ENCODE measurements at regions not wholly inside any gene's neighbourhood (a gene's known extent, or its start where the extent isn't known, plus 50 kb on each side); places are given as distances from the start of the nearest gene placed in this dataset.

GRCh38 chr4:157444014-157444413 lies 223.5 kb downstream of the GRIA2 start:
- Histone ChIP-seq H3K27ac (replicated peaks) (no peak overlapping the region), H3K4me3 (replicated peaks; ENCODE audit: insufficient read depth, low read length) (no peak overlapping the region), H3K27me3 (ENCODE audit: insufficient read depth, poor library complexity, severe bottlenecking) (no peaks in the 10 kb centered on the region)
- TF ChIP-seq GABPA (IDR thresholded peaks at IDR 0.05; ENCODE audit: low read depth) (no peak), POLR2AphosphoS5 (IDR thresholded peaks at IDR 0.05; ENCODE audit: low read depth) (no peak), CTCF (IDR thresholded peaks at IDR 0.05; ENCODE audit: insufficient read depth, low read length) (no peak), SPI1 (IDR thresholded peaks at IDR 0.05; ENCODE audit: borderline replicate concordance, low read depth) (no peak), REST (IDR thresholded peaks at IDR 0.05; ENCODE audit: insufficient replicate concordance, low read depth) (no peak)
- no peak for DNase-seq (ENCODE audit: low read depth in 1 of 2, low spot score in 1 of 2)

- Histone ChIP-seq H3K27me3 (ENCODE audit: insufficient read depth, poor library complexity, severe bottlenecking) (no peaks in the 10 kb centered on the region), H3K27ac (replicated peaks) (no peak overlapping the region), H3K4me3 (replicated peaks; ENCODE audit: insufficient read depth, low read length) (no peak overlapping the region)
- TF ChIP-seq CTCF (IDR thresholded peaks at IDR 0.05; ENCODE audit: insufficient read depth, low read length) (no peak), GABPA (IDR thresholded peaks at IDR 0.05; ENCODE audit: low read depth) (no peak), REST (IDR thresholded peaks at IDR 0.05; ENCODE audit: insufficient replicate concordance, low read depth) (no peak), POLR2AphosphoS5 (IDR thresholded peaks at IDR 0.05; ENCODE audit: low read depth) (no peak), SPI1 (IDR thresholded peaks at IDR 0.05; ENCODE audit: borderline replicate concordance, low read depth) (no peak)
- no peak for DNase-seq (ENCODE audit: low read depth in 1 of 2, low spot score in 1 of 2)
Observed at GRCh38 chr4:157443537-157443936, 223.0 kb downstream of the GRIA2 start.

- no peak for TF ChIP-seq POLR2AphosphoS5 (IDR thresholded peaks at IDR 0.05; ENCODE audit: low read depth)
- no peak for TF ChIP-seq GABPA (IDR thresholded peaks at IDR 0.05; ENCODE audit: low read depth)
- TF ChIP-seq SPI1 (IDR thresholded peaks at IDR 0.05; ENCODE audit: borderline replicate concordance, low read depth), result no peak
- no peak for TF ChIP-seq REST (IDR thresholded peaks at IDR 0.05; ENCODE audit: insufficient replicate concordance, low read depth)
- no peak for TF ChIP-seq CTCF (IDR thresholded peaks at IDR 0.05; ENCODE audit: insufficient read depth, low read length)
- no peak overlapping the region for H3K27ac ChIP-seq (replicated peaks)
- no peak for DNase-seq (ENCODE audit: low read depth in 1 of 2, low spot score in 1 of 2)
- no peaks in the 10 kb centered on the region for H3K27me3 ChIP-seq (ENCODE audit: insufficient read depth, poor library complexity, severe bottlenecking)
- H3K4me3 ChIP-seq (replicated peaks; ENCODE audit: insufficient read depth, low read length), result no peak overlapping the region
Observed at GRCh38 chr4:157425897-157426296, 205.4 kb downstream of the GRIA2 start.

Measured in HL-60 (cell line).